HepG2 (cell line): ENCODE measurements at regions not wholly inside any gene's neighbourhood (a gene's known extent, or its start where the extent isn't known, plus 50 kb on each side); places are given as distances from the start of the nearest gene placed in this dataset.

ENCODE experiments used
- ADNP ChIP-seq: sonication (generic); formaldehyde crosslinking; IDR thresholded peaks from 2 replicates; pipeline ENCODE4 v1.4.0; 2020; ENCODE audit warnings: missing genetic modification reagents
- CEBPB ChIP-seq: IDR thresholded peaks from 2 replicates; pipeline ENCODE4 v1.6.1; 2011; ENCODE audit warnings: low read depth, low read length, improper control_type of control experiment, borderline replicate concordance
- GABPA ChIP-seq, 2 experiments: IDR thresholded peaks; 2 replicates each; pipeline ENCODE4 v1.6.1; 2011 to 2016; ENCODE audit warnings: low read depth in 2 of 2, low read length in 1 of 2, missing biosample characterization in 1 of 2, missing genetic modification characterization in 1 of 2
- IKZF1 ChIP-seq: fragments of 450-650 bp; IDR thresholded peaks from 2 replicates; pipeline ENCODE4 v1.7.1; 2016
- POLR2A ChIP-seq, 2 experiments: IDR thresholded peaks; 2 replicates each; pipeline ENCODE4 v1.6.1; 2011; ENCODE audit warnings: low read depth in 2 of 2, low read length in 2 of 2, mild to moderate bottlenecking in 1 of 2, moderate library complexity in 1 of 2; ENCODE audit not compliant: insufficient read depth in 1 of 2
- POLR2AphosphoS5 ChIP-seq: IDR thresholded peaks from 2 replicates; pipeline ENCODE4 v1.6.1; 2012; ENCODE audit warnings: low read depth, low read length
- TBX2 ChIP-seq: sonication (generic); formaldehyde crosslinking; IDR thresholded peaks from 2 replicates; pipeline ENCODE4 v1.5.0; 2020; ENCODE audit warnings: missing genetic modification reagents, mild to moderate bottlenecking, borderline replicate concordance
- ZNF550 ChIP-seq: sonication (generic); formaldehyde crosslinking; IDR thresholded peaks from 2 replicates; pipeline ENCODE4 v1.4.0; 2020; ENCODE audit warnings: mild to moderate bottlenecking, missing genetic modification reagents, borderline replicate concordance
- TF ChIP-seq, protein P1 (sequence below): sonication (generic); formaldehyde crosslinking; IDR thresholded peaks from 2 replicates; pipeline ENCODE4 v1.9.0; 2021; ENCODE audit warnings: missing genetic modification reagents, borderline replicate concordance
- TF ChIP-seq, protein P2 (sequence below): sonication (generic); formaldehyde crosslinking; IDR thresholded peaks from 2 replicates; pipeline ENCODE4 v1.9.0; 2021; ENCODE audit warnings: missing genetic modification reagents, borderline replicate concordance
- TF ChIP-seq, protein P3 (sequence below): sonication (generic); formaldehyde crosslinking; IDR thresholded peaks from 2 replicates; pipeline ENCODE4 v1.8.0; 2022; ENCODE audit warnings: missing genetic modification reagents, mild to moderate bottlenecking, moderate library complexity, borderline replicate concordance
- TF ChIP-seq, protein P4 (sequence below): sonication (generic); formaldehyde crosslinking; IDR thresholded peaks from 2 replicates; pipeline ENCODE4 v1.5.0; 2020; ENCODE audit warnings: mild to moderate bottlenecking, missing genetic modification reagents, moderate library complexity
- TF ChIP-seq, protein P5 (sequence below), 2 experiments: sonication (generic) in 1 of 2; formaldehyde crosslinking in 1 of 2; IDR thresholded peaks; 2 replicates each; pipeline versions ENCODE4 v1.5.1 to v1.6.1; 2011 to 2020; ENCODE audit warnings: borderline replicate concordance in 1 of 2, low read depth in 1 of 2, low read length in 1 of 2, mild to moderate bottlenecking in 1 of 2, missing genetic modification reagents in 1 of 2, moderate library complexity in 1 of 2

DNA sequence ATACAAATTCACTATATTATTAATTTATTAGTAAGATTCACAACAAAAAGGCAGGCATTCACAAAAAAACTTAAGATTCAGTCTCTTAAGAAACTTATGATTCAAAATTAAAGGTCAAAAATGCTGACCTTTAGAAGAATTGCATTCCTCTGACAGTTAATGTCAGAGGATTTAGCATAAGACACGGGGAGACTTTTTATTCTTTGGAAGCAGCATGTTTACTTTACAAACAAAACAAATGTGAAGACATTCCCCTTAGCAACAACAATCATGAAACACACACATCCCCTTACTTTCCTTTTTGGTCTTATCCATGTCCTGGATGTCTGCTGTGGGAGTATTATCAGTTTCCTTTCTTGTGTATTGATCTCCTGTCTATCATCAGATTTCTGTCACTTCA lies 117.1 kb downstream of the RAD51AP2 start:
- TF ChIP-seq, protein P1, sequence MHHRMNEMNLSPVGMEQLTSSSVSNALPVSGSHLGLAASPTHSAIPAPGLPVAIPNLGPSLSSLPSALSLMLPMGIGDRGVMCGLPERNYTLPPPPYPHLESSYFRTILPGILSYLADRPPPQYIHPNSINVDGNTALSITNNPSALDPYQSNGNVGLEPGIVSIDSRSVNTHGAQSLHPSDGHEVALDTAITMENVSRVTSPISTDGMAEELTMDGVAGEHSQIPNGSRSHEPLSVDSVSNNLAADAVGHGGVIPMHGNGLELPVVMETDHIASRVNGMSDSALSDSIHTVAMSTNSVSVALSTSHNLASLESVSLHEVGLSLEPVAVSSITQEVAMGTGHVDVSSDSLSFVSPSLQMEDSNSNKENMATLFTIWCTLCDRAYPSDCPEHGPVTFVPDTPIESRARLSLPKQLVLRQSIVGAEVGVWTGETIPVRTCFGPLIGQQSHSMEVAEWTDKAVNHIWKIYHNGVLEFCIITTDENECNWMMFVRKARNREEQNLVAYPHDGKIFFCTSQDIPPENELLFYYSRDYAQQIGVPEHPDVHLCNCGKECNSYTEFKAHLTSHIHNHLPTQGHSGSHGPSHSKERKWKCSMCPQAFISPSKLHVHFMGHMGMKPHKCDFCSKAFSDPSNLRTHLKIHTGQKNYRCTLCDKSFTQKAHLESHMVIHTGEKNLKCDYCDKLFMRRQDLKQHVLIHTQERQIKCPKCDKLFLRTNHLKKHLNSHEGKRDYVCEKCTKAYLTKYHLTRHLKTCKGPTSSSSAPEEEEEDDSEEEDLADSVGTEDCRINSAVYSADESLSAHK (CRISPR knock-in tag) = no peak
- TF ChIP-seq, protein P2, sequence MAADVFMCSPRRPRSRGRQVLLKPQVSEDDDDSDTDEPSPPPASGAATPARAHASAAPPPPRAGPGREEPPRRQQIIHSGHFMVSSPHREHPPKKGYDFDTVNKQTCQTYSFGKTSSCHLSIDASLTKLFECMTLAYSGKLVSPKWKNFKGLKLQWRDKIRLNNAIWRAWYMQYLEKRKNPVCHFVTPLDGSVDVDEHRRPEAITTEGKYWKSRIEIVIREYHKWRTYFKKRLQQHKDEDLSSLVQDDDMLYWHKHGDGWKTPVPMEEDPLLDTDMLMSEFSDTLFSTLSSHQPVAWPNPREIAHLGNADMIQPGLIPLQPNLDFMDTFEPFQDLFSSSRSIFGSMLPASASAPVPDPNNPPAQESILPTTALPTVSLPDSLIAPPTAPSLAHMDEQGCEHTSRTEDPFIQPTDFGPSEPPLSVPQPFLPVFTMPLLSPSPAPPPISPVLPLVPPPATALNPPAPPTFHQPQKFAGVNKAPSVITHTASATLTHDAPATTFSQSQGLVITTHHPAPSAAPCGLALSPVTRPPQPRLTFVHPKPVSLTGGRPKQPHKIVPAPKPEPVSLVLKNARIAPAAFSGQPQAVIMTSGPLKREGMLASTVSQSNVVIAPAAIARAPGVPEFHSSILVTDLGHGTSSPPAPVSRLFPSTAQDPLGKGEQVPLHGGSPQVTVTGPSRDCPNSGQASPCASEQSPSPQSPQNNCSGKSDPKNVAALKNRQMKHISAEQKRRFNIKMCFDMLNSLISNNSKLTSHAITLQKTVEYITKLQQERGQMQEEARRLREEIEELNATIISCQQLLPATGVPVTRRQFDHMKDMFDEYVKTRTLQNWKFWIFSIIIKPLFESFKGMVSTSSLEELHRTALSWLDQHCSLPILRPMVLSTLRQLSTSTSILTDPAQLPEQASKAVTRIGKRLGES = no peak
- TF ChIP-seq, protein P3, sequence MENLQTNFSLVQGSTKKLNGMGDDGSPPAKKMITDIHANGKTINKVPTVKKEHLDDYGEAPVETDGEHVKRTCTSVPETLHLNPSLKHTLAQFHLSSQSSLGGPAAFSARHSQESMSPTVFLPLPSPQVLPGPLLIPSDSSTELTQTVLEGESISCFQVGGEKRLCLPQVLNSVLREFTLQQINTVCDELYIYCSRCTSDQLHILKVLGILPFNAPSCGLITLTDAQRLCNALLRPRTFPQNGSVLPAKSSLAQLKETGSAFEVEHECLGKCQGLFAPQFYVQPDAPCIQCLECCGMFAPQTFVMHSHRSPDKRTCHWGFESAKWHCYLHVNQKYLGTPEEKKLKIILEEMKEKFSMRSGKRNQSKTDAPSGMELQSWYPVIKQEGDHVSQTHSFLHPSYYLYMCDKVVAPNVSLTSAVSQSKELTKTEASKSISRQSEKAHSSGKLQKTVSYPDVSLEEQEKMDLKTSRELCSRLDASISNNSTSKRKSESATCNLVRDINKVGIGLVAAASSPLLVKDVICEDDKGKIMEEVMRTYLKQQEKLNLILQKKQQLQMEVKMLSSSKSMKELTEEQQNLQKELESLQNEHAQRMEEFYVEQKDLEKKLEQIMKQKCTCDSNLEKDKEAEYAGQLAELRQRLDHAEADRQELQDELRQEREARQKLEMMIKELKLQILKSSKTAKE = no peak
- TF ChIP-seq ADNP (no peak), POLR2A (IDR thresholded peaks at IDR 0.05; ENCODE audit: insufficient read depth in 1 of 2, low read depth in 2 of 2, low read length in 2 of 2) (no peak), ZNF550 (no peak), CEBPB (no peak), TBX2 (CRISPR knock-in tag) (no peak), GABPA (IDR thresholded peaks at IDR 0.05; ENCODE audit: low read depth, low read length) (no peak), GABPA (CRISPR knock-in tag; IDR thresholded peaks at IDR 0.05; ENCODE audit: low read depth) (no peak), POLR2AphosphoS5 (no peak), IKZF1 (no peak)
- TF ChIP-seq, protein P4, sequence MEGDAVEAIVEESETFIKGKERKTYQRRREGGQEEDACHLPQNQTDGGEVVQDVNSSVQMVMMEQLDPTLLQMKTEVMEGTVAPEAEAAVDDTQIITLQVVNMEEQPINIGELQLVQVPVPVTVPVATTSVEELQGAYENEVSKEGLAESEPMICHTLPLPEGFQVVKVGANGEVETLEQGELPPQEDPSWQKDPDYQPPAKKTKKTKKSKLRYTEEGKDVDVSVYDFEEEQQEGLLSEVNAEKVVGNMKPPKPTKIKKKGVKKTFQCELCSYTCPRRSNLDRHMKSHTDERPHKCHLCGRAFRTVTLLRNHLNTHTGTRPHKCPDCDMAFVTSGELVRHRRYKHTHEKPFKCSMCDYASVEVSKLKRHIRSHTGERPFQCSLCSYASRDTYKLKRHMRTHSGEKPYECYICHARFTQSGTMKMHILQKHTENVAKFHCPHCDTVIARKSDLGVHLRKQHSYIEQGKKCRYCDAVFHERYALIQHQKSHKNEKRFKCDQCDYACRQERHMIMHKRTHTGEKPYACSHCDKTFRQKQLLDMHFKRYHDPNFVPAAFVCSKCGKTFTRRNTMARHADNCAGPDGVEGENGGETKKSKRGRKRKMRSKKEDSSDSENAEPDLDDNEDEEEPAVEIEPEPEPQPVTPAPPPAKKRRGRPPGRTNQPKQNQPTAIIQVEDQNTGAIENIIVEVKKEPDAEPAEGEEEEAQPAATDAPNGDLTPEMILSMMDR (CRISPR knock-in tag) = no peak
- TF ChIP-seq, protein P5, sequence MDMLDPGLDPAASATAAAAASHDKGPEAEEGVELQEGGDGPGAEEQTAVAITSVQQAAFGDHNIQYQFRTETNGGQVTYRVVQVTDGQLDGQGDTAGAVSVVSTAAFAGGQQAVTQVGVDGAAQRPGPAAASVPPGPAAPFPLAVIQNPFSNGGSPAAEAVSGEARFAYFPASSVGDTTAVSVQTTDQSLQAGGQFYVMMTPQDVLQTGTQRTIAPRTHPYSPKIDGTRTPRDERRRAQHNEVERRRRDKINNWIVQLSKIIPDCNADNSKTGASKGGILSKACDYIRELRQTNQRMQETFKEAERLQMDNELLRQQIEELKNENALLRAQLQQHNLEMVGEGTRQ (IDR thresholded peaks at IDR 0.05; ENCODE audit: low read depth, low read length) = no peak
- TF ChIP-seq, protein P5 (CRISPR knock-in tag; IDR thresholded peaks at IDR 0.05; ENCODE audit: borderline replicate concordance) = no peak
